NCI-H748 (cell line): ENCODE measurements at regions not wholly inside any gene's neighbourhood (a gene's known extent, or its start where the extent isn't known, plus 50 kb on each side); places are given as distances from the start of the nearest gene placed in this dataset.
"Not testable (repeated sequence)": the region's sequence is repeated elsewhere in the genome, so short reads cannot be mapped to it uniquely, and the experiment has no call there.

Source experiments
- DNase-seq: peaks from one replicate; lab custom pipeline; 2025; ENCODE audit not compliant: unreplicated experiment; lab: John Stamatoyannopoulos, UW

- no peak for DNase-seq
Measured at GRCh38 chr13:50227361-50227760, 212.1 kb downstream of the KCNRG start.

GRCh38 chr13:50228527-50228926 lies 213.3 kb downstream of the KCNRG start:
- DNase-seq, result no peak

DNA sequence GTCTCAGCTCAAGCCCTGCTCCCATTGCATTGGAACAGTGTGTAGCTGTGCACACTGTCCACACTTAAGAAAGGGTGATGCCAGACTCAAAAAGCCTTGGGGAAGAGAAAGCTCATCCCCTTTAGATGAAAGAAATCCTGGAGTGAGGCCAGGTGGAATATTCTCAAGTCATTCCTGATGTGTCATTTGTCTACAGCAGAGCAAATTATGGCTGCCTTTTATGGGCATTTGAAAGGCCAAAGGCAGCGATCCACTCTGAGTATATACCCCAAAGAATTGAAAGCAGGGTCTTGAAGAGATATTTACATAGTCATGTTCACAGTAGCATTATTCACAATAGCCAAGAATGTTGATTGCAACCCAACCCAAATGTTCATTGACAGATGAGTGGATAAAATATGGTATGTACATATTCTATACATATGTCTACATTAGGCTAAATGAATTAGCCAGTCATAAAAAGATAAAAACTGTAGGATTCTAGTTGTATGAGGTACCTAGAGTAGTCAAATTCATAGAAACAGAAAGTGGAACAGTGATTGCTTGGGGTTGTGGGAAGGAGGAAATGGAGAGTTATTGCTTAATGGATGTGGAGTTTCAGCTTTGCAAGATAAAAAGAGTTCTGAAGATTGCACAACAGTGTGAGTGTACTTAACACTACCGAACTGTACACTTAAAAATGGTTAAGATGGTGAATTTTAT lies 214.9 kb downstream of the KCNRG start:
- peak; percentile 8 for DNase-seq

GRCh38 chr13:50230662-50230978 lies 215.4 kb downstream of the KCNRG start:
- DNase-seq, result no peak

- DNase-seq, result not testable (repeated sequence)
Measured at GRCh38 chr13:50233574-50233973, 218.3 kb downstream of the KCNRG start.

- DNase-seq, result no peak
Measured at GRCh38 chr13:50235604-50236342, 220.5 kb downstream of the KCNRG start.

- DNase-seq, result no peak
Measured at GRCh38 chr13:50236898-50237318, 221.7 kb downstream of the KCNRG start.

DNA sequence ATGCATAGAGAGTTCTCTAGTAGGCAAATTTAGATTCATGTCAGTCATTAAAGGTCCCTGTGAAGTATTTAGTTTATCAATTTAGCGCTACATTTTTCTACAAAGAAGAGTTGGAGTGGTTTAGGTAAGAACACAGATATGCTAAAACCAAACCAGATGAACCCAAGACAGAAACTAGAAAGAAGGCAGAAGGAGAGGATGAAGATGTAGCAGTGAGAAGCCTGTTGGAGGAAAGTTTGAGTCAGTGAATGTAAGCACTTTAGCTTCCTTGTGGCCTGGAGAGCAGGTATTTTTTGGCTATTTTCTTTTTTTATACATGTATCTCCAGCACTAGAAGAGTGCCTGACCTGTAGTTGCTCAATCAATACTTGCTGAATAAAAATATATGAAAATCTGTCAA lies 223.7 kb downstream of the KCNRG start:
- no peak for DNase-seq

DNA sequence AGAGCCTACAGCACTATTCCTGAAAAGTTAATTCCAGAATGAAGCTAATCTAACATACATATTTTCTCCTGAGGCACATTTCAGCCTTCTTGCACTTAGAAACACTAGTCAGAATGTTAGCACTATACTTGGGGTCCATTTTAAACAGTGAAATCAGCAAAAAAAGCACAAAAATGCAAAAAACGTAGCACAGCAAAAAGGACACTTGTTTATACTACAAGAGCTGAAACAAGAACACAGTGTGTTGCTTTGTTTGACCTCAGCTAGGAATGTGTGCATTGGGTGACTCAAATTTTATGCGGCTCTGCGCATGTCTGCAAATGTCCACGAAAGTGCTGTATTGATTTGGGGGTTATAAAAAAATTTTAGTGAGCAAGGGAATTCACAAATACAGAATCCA lies 226.2 kb downstream of the KCNRG start:
- DNase-seq, result no peak

GRCh38 chr13:50243931-50244330 lies 228.7 kb downstream of the KCNRG start:
- no peak for DNase-seq

DNA sequence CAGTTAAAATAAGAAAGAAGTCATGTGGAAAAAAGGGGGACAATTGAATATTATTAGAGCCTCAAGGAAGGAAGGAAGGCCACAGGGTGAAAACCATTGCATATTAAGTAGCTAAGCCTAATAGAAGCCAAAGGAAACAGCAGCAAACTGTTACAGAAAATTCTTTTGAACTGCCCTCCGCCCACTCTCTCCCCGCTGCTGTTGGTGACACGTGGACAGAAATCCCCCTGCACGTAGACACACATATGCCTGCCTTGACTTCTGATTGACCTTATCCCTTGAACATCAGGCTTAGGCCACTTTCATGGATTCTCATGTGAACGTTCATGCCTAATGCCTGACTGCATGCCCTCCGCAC lies 229.1 kb downstream of the KCNRG start:
- no peak for DNase-seq

DNA sequence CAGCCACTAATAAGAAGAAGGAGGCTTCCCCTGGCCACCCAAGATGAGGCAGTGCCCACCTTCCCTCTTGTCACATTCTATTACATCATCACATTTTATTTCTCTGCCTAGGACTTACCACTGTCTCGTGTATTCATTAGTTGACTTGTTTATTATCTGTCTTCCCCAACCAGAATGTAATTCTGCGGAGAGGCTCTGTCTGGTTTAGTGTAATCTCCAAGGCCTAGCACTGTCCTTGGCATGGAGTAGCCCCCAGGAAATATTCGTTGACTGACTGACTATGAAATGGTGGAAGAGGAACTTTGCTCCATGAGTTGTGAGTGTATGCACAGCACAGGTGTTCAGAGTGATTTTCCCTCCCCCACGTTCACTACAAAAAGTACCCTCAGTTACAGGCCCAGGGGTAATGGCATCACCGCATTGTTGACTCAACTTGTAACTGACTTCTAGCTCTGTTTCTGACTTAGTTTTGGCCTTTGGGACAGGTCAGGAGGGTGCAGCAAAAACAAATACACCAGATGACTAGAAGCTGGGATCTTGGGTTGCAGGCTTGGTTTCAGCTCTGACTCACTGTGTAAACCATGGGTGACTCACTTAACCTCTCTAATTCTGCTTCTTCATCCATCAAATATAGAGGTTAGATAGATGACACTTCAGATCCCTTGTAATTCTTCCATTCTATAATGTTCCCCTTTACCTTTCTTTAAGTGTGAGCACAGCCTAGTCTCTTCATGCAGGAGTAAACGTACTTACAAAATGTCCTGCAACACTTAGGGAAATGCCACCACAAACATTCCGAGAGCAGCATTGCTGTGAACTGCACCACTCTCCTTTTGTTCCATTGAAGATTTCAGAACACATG lies 229.7 kb downstream of the KCNRG start:
- DNase-seq, result no peak

GRCh38 chr13:50247223-50247622 lies 232.0 kb downstream of the KCNRG start:
- no peak for DNase-seq

- DNase-seq, result no peak
Measured at GRCh38 chr13:50248516-50249143, 233.4 kb downstream of the KCNRG start.

DNA sequence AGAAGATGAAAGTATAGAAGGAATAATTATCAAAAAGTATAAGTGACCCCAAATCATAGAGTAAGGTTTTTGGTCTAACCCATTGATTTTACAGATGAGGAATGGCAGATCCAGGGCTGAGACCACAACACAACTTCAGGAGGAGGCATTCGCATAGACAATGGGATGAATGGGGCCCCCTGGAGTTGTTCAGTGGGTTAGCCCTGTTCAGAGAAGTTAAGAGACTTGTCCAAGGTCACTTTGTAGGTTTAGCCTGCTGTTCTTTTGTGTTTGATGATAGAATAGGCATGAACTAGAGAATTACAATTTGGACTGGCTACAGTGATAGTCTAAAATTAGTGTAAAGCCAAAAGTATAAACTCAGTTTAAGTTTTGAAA lies 233.9 kb downstream of the KCNRG start:
- DNase-seq, result no peak

- no peak for DNase-seq
Measured at GRCh38 chr13:50250401-50250800, 235.2 kb downstream of the KCNRG start.

DNA sequence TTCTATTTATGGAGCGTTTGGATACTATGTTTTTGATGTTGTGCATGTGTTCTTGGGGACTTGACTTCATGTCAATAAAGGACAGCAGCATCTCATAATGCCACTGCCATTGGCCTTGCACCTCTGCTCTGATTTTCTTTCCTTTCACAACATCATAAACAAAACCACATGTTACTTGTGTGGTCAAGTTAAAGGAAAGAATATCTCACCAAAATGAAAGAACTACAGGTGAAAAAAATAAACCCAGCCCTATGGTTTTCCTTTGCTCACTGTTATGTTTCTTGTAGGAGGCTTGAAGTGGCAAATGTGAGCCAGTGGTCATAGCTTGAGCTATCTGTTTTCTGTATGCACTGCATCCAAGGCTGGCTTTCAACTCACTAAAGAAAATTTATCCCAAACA lies 240.4 kb downstream of the KCNRG start:
- no peak for DNase-seq

- DNase-seq, result not testable (repeated sequence)
Measured at GRCh38 chr13:50256536-50257321, 241.5 kb downstream of the KCNRG start.

- DNase-seq, result no peak
Measured at GRCh38 chr13:50257646-50258045, 242.4 kb downstream of the KCNRG start.

DNA sequence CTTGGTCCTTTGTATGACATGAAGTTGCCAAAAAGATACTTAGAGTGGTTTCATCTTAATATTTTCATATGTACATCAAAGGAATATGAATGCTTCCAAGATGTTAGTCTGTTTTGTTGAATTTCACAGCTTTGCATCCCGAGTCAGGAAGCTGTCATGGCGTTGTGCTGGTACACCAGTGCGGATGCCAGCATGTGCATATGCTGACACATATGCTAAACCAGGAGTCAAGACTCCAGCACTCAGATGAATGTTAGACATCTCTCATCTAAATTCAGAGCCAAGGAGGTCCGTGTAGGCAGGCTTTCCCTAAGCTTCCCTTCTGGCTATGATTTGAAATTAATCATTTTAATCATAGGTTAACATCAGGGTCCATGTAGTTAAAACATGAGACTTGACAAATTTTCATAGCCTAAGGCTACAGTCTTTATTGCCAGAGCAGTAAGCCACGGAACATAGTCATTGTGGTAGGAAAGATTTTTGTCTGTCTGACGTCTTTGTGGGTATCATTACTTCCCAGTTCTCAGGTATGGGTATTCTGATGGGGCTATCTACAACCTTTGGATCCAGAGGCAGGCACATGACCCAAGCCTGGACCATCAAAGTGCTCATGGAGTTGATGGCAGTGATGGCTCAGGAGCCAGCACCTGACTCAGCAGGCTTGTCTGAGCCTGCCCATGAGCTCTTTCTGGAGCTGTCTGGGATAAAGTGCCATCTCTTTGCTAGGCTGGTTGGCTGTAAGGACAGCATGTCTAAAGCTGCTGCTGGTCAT lies 246.1 kb downstream of the KCNRG start:
- DNase-seq, result no peak
